Epithelial cell of prostate (primary cell): ENCODE measurements at regions not wholly inside any gene's neighbourhood (a gene's known extent, or its start where the extent isn't known, plus 50 kb on each side); places are given as distances from the start of the nearest gene placed in this dataset.
"Not testable (repeated sequence)": the region's sequence is repeated elsewhere in the genome, so short reads cannot be mapped to it uniquely, and the experiment has no call there.

Source experiments
- DNase-seq: peaks from one replicate; pipeline ENCODE4 v3.0.0-alpha.2; 2011; ENCODE audit warnings: low read depth, low spot score
- H3K27ac ChIP-seq: fragments of 450-650 bp; 2 replicates; pipeline ENCODE4 v1.5.1; 2017; ENCODE audit warnings: mild to moderate bottlenecking

GRCh38 chrX:131869182-131869581 lies 153.9 kb upstream of the STK26 start:
- H3K27ac ChIP-seq = no peak overlapping the region
- DNase-seq = no peak

DNA sequence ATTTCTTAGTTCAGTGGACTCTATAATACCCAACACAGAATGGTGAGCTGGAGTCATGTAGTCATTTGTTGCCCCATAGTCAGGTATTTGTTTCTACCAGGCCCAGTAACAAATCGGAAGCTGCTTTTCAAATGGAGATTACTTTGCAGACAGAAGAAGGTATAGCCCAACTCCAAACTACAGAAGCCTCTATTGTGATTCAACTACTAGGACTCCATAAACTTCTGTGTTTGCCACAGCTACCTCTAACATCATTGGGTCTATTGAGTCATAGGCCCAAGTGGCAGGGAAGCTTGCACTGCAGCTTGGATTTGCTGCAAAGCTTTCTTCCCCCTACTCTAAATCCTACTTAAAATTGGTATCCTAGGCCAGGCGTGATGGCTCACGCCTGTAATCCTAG lies 148.8 kb upstream of the STK26 start:
- DNase-seq = no peak
- no peak overlapping the region for H3K27ac ChIP-seq

- not testable (repeated sequence) for H3K27ac ChIP-seq, DNase-seq
These were observed 147.3 kb upstream of the STK26 start for GRCh38 chrX:131875827-131876226.

- no peak for DNase-seq
- no peak overlapping the region for H3K27ac ChIP-seq
These were observed 141.9 kb upstream of the STK26 start for GRCh38 chrX:131881194-131881593.

- not testable (repeated sequence) for H3K27ac ChIP-seq, DNase-seq
These were observed 138.1 kb upstream of the STK26 start for GRCh38 chrX:131885042-131885441.

DNA sequence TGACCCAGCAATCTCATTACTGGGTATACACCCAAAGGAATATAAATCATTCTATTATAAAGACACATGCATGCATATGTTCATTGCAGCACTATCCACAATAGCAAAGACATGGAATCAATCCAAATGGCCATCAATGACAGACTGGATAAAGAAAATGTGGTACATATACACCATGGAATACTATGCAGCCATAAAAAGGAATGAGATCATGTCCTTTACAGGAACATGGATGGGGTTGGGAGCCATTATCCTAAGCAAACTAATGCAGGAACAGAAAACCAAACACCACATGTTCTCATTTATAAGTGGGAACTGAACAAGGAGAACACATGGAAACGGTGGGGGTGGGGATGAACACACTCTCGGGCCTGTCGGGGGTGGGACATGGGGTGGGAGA lies 129.2 kb upstream of the STK26 start:
- DNase-seq, H3K27ac ChIP-seq: not testable (repeated sequence)

- no peak overlapping the region for H3K27ac ChIP-seq
- DNase-seq = peak; percentile 12
These were observed 128.1 kb upstream of the STK26 start for GRCh38 chrX:131894995-131895394.

DNA sequence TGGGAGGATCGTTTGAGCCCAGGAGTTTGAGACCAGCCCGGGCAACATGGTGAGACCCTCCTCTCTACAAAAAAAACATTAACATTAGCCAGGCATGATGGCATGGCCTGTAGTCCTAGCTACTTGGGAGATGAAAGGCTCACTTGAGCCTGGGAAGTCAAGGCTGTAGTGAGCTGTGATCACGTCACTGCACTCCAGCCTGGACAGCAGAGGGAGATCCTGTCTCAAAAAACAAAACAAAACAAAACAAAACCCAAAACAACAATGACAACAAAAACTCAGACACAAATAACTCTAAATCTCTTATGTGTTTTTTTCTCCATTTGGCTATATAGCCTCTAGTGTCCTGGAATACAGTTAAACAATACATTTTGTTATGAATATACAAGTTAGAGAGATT lies 127.3 kb upstream of the STK26 start:
- no peak overlapping the region for H3K27ac ChIP-seq
- no peak for DNase-seq

- no peak for DNase-seq
- H3K27ac ChIP-seq = no peak overlapping the region
These were observed 121.6 kb upstream of the STK26 start for GRCh38 chrX:131901546-131901945.

DNA sequence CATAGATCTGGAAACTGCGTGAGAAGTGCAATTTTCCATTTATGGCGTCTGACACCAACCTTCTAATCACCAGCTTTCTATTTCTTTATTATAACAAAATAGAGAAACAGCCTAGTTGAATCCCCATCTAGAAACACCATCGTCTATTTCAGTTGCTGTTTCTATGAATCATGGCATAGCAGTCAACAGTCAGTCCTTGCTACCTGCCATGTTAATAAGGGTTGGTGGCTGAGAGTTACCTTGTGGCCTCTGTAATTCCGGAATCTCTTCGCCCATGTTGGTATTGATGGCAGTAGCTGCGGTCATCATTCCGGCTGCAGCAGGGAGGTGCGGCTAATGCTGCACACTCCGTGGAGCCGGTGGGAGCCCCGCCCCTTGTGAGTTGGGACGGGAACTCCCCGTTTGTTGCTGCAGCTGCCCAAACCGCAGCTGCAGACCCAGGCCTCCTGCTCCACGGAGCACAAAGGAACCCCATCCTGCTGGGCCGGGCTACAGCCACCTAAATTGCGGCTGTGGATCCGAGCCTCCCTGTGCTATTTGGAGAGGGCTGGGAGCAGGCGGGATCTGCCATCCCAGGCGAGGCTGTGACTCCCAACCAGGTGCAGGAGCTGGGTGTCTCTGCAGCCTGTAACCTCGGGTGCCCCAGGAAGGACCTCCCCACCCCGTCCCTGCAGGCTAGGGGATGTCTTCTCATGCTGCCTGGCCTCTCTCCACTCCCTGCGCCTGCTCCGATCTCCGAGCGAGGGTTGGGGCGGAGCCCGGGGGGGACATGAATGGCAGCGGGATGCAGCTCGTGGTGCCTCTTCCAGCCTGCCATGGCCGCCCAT lies 115.4 kb upstream of the STK26 start:
- no peak for DNase-seq

DNA sequence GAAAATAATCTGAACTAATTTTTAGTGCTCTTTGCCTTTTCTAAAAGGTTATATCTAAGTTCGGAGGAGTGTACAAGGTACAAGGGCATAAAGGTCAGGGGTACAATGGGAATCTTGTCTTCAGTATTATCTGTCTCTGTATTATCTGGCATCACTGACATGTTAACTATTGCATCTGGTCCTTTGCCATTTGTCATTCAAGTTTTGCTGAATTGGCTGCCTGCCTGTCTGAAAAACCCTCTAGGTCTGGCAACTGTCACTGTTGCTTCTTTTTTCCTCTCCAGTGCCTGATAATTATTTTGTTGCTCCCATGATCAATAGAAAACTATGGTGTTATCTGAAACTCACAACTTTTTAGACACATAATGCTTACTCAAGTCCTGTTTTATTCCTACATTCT lies 112.5 kb upstream of the STK26 start:
- no peak for DNase-seq
- no peak overlapping the region for H3K27ac ChIP-seq

More for the DNA sequence above, 115.4 kb upstream of the STK26 start:
- no peak overlapping the region for H3K27ac ChIP-seq

DNA sequence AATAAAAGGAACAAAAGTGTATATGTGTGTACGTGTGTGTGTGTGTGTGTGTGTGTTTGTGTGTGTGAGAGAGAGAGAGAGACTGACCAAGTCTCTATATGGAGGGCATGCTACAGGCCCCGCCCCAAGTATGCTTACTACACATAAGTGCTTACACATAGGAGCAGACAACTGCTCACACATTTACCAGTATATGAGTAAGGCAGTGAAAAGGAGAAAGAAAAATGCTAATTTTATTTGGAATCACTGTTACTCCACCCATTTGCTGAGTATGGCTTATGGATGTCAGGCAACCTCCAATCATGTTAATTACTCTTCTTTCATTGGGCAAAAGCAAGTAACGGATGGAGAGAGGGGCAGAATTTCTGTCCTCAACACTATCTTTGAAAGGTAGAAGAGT lies 107.6 kb upstream of the STK26 start:
- H3K27ac ChIP-seq = no peak overlapping the region
- no peak for DNase-seq

GRCh38 chrX:131917588-131917987 lies 105.5 kb upstream of the STK26 start:
- DNase-seq = no peak
- no peak overlapping the region for H3K27ac ChIP-seq

DNA sequence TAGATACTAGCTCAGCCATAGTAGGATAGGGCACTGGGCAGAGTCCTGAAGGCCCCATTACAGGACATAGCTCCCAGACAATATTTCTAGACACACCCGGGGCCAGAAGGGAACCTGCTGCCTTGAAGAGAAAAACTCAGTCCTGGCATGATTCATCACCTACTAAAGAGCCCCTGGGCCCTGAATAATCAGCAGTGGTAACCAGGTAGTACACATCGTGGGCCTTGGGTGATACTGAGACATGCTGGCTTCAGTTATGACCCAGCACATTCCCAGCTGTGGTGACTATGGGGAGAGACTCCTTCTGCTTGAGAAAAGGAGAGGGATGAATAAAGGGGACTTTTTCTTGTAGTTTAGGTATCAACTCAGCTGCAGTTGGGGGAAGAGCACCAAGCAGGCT lies 104.3 kb upstream of the STK26 start:
- no peak overlapping the region for H3K27ac ChIP-seq
- peak; percentile 3 for DNase-seq

GRCh38 chrX:131923614-131924250 lies 99.4 kb upstream of the STK26 start:
- DNase-seq = no peak

DNA sequence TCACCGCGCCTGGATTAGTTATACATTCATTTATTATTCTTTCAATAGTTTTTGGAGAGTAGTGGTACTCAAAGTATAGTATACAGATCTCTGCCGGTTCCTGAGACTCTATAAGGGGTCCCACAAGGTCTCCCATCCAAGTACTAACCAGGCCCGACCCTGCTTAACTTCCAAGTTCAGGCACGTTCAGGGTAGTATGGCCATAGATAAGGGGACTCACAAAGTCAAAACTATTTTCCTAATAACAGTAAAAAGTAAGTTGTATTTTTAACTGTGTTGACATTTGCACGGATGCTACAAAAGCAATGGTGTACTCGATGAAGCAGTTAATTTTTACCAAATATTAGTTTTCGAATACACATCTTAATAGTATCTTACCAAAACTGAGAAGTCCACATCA lies 84.4 kb upstream of the STK26 start:
- H3K27ac ChIP-seq = no peak overlapping the region
- DNase-seq = no peak

More at GRCh38 chrX:131923614-131924250, 99.4 kb upstream of the STK26 start:
- no peak overlapping the region for H3K27ac ChIP-seq

GRCh38 chrX:131942034-131942433 lies 81.1 kb upstream of the STK26 start:
- no peak for DNase-seq
- H3K27ac ChIP-seq = no peak overlapping the region

DNA sequence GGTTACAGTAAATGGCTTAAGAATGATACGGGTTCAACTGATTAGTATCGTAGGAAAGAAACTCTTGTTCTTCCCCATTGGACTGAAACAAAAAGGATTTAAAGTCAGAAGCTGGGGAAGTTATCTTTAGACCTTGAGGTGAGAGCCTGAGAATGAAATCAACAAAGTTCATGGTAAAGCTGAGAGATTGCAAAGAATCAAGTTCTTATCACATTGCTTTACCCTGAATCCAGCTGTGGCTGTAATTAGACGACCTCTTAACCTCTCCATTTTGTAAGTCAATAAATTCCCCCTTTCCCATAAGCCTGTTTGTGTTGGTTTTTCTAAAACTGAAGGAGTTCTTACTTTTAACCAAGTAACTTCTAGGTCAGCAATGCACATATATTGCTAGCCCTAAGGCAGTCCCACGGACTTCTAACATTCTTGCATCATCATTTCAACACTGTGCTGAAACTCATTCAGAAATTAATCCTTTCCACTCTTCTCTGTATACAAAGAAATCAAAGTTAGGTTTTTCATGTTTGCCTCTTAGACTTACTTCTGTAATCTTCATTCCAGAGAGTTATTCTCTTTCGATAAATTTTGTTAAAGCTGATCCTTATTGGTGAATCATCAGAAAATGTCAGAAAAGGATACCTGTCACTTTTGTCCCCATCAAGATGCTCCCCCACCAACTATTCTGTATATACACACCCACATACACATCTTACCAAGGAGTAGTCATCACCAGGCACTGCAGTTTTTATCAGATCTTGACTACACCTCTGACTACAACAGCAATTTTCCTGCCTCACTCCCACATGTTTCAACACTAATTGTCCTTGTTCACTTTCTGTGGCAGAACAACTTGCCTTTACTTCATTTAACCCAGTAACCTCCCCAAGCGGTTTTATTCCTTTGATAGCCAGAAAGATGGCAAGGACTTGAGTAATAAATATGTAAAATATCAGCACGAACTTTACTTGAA lies 77.9 kb upstream of the STK26 start:
- no peak overlapping the region for H3K27ac ChIP-seq
- DNase-seq = no peak

- H3K27ac ChIP-seq = no peak overlapping the region
- no peak for DNase-seq
These were observed 71.9 kb upstream of the STK26 start for GRCh38 chrX:131951166-131951565.

DNA sequence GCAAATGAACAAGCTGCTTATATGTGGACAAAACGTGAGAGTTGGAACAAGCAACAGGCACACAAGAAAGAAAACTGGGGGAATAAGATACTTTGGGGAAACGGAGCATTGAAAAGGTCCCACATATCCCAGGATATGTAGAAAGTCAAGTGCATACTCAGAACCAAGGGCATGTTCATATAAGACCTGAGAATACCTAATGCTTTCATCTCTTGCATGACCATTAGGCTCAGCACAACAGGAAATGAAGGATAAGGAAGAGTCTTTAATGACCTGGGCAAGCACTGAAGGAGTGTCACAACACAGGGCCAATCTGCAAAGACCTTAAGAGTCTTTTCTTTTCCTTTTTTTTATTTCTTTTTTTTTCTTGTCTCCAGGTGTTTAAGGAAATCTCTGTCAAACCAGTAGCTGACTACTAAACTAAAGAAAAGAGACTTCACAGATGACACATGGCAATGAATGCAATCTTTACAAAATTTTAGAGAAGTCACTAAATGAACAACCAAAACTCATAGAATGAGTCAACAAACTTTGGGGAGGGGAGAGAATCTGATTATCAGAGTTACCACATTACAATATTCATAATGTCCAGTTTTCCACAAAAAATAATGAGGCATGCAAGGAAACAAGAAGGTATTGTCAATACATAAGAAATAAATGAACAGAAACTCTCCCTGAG lies 67.9 kb upstream of the STK26 start:
- DNase-seq = no peak

More for the DNA sequence above, 67.9 kb upstream of the STK26 start:
- H3K27ac ChIP-seq = no peak overlapping the region
